22Rv1 (cell line): ENCODE measurements at regions not wholly inside any gene's neighbourhood (a gene's known extent, or its start where the extent isn't known, plus 50 kb on each side); places are given as distances from the start of the nearest gene placed in this dataset.

Experiments
- CTCF ChIP-seq: fragments of 450-650 bp; IDR thresholded peaks from 2 replicates; pipeline ENCODE4 v1.5.1; 2017; ENCODE audit warnings: mild to moderate bottlenecking
- ZFX ChIP-seq: fragments of 450-650 bp; IDR thresholded peaks from 2 replicates; pipeline ENCODE4 v1.6.1; 2017; ENCODE audit warnings: antibody characterized with exemption, borderline replicate concordance

- TF ChIP-seq CTCF (no peak), ZFX (no peak)
Observed at GRCh38 chr16:55989569-55989907, 114.4 kb upstream of the CES5A start.
